ENCODE measurements at regions not wholly inside any gene's neighbourhood (a gene's known extent, or its start where the extent isn't known, plus 50 kb on each side); places are given as distances from the start of the nearest gene placed in this dataset.
"Not testable (repeated sequence)": the region's sequence is repeated elsewhere in the genome, so short reads cannot be mapped to it uniquely, and the experiment has no call there.

DNA sequence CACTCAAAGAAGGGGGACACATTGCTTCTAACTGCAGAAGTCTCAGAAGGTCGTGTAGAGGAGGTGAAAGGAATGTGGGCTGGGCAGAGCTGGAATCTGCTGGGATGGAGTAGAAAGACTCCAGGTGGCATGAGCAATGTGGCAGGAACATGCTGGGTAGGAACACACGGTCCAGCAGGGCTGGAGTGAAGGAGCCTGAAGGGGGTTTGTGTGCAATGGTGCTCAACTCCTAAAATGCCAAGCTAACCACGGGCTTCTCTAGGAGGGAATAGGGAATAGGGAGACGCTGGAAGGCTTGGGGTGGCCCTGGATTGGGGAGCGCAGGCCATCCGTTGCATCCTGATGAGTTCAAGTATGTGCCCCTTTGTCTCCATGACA, 253.8 kb downstream of the FAM43A start:
- Histone ChIP-seq H3K36me3 (ENCODE audit: insufficient read depth, low read length) (no peaks in the 10 kb centered on the region), H3K9me3 (ENCODE audit: control insufficient read depth, insufficient read depth, low read length) (no peaks in the 10 kb centered on the region), H3K4me1 (ENCODE audit: insufficient read depth, low read length) (no peaks in the 10 kb centered on the region), H3K9ac (ENCODE audit: low read depth, low read length) (no peak overlapping the region)

DNA sequence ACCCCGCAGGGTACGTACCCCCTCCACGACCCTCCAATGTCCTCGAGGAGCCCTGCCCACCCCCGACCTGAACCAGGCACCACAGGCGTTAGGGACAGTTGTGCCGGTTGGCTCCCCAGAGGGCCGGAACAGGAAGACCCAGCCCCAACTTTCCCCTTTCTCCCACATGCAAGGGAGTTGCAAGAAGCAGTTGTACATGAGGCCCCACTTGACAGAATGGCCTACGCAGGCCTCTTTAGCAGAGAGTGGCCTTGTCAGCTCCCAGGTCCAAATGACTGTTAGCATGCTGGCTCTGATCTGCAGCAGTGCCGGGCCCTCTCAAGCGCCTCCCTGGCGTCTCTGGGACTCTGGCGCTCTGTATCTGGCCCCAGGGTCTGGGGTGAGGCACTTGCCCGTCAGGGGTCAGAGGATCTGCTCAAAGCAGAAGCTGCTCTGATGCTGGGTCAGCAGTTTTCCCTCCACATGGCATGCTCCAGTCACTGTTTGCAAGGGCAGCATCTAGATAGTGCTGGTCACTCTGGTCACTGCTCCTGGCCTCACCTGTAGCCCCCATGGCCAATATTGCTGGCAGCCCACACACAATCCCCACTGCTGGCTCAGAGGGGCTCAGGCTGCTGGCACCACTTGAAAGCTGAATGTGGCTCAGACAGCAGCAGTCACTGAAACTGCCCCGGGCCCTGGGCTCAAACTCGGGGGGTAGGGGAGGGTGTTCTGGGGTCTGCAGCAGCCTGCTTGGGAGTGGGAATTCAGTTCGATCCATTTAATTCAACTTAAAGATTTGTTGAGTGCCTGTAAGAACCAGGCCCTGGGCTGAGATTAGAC, 254.5 kb downstream of the FAM43A start:
- no peaks in the 10 kb centered on the region for H3K4me1 ChIP-seq (ENCODE audit: insufficient read depth, low read length)
- no peaks in the 10 kb centered on the region for H3K9me3 ChIP-seq (ENCODE audit: control insufficient read depth, insufficient read depth, low read length)
- no peak overlapping the region for H3K9ac ChIP-seq (ENCODE audit: low read depth, low read length)
- H3K36me3 ChIP-seq (ENCODE audit: insufficient read depth, low read length): no peaks in the 10 kb centered on the region

GRCh38 chr3:194941360-194941955, 255.8 kb downstream of the FAM43A start:
- no peak overlapping the region for H3K9ac ChIP-seq (ENCODE audit: low read depth, low read length)
- H3K9me3 ChIP-seq (ENCODE audit: control insufficient read depth, insufficient read depth, low read length): no peaks in the 10 kb centered on the region
- H3K36me3 ChIP-seq (ENCODE audit: insufficient read depth, low read length): no peaks in the 10 kb centered on the region
- no peaks in the 10 kb centered on the region for H3K4me1 ChIP-seq (ENCODE audit: insufficient read depth, low read length)

- Histone ChIP-seq H3K4me1 (ENCODE audit: insufficient read depth, low read length) (no peaks in the 10 kb centered on the region), H3K9ac (ENCODE audit: low read depth, low read length) (no peak overlapping the region), H3K36me3 (ENCODE audit: insufficient read depth, low read length) (no peaks in the 10 kb centered on the region), H3K9me3 (ENCODE audit: control insufficient read depth, insufficient read depth, low read length) (no peaks in the 10 kb centered on the region)
These were observed 256.4 kb downstream of the FAM43A start for GRCh38 chr3:194941956-194942511.

- Histone ChIP-seq H3K9ac (ENCODE audit: low read depth, low read length) (no peak overlapping the region), H3K9me3 (ENCODE audit: control insufficient read depth, insufficient read depth, low read length) (no peaks in the 10 kb centered on the region; the same call in 1 of the 2 replicates), H3K4me1 (ENCODE audit: insufficient read depth, low read length) (no peaks in the 10 kb centered on the region), H3K36me3 (ENCODE audit: insufficient read depth, low read length) (no peaks in the 10 kb centered on the region)
These were observed 258.8 kb downstream of the FAM43A start for GRCh38 chr3:194944526-194944925.

GRCh38 chr3:194945508-194945907, 259.8 kb downstream of the FAM43A start:
- H3K4me1 ChIP-seq (ENCODE audit: insufficient read depth, low read length): no peaks in the 10 kb centered on the region
- no peaks in the 10 kb centered on the region; the same call in 1 of the 2 replicates for H3K9me3 ChIP-seq (ENCODE audit: control insufficient read depth, insufficient read depth, low read length)
- H3K36me3 ChIP-seq (ENCODE audit: insufficient read depth, low read length): no peaks in the 10 kb centered on the region
- no peak overlapping the region for H3K9ac ChIP-seq (ENCODE audit: low read depth, low read length)

DNA sequence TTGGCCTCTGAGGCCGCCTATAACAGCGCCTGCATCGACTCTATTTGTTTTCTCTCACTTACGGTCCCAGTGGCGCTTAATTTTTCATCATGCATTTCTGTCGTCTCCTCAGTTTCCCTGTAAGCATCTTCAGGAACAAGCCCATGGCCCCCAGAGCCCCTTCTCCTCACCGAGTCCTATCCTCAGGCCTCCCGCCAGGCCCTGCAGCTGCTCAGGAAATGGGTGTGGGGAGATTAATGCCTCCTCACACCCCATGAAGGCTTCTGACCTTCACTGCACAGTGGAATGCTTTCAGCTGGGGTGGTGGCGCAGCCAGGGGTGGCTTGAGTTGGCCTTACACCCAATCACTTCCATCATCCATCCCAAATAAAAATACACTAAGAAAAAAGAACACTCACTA, 260.4 kb downstream of the FAM43A start:
- Histone ChIP-seq H3K4me1 (ENCODE audit: insufficient read depth, low read length) (no peaks in the 10 kb centered on the region), H3K36me3 (ENCODE audit: insufficient read depth, low read length) (no peaks in the 10 kb centered on the region), H3K9ac (ENCODE audit: low read depth, low read length) (no peak overlapping the region), H3K9me3 (ENCODE audit: control insufficient read depth, insufficient read depth, low read length) (no peaks in the 10 kb centered on the region; the same call in 1 of the 2 replicates)

- no peaks in the 10 kb centered on the region for H3K36me3 ChIP-seq (ENCODE audit: insufficient read depth, low read length)
- no peaks in the 10 kb centered on the region; the same call in 1 of the 2 replicates for H3K9me3 ChIP-seq (ENCODE audit: control insufficient read depth, insufficient read depth, low read length)
- H3K4me1 ChIP-seq (ENCODE audit: insufficient read depth, low read length): no peaks in the 10 kb centered on the region
- no peak overlapping the region for H3K9ac ChIP-seq (ENCODE audit: low read depth, low read length)
These were observed 263.9 kb downstream of the FAM43A start for GRCh38 chr3:194949592-194949991.

DNA sequence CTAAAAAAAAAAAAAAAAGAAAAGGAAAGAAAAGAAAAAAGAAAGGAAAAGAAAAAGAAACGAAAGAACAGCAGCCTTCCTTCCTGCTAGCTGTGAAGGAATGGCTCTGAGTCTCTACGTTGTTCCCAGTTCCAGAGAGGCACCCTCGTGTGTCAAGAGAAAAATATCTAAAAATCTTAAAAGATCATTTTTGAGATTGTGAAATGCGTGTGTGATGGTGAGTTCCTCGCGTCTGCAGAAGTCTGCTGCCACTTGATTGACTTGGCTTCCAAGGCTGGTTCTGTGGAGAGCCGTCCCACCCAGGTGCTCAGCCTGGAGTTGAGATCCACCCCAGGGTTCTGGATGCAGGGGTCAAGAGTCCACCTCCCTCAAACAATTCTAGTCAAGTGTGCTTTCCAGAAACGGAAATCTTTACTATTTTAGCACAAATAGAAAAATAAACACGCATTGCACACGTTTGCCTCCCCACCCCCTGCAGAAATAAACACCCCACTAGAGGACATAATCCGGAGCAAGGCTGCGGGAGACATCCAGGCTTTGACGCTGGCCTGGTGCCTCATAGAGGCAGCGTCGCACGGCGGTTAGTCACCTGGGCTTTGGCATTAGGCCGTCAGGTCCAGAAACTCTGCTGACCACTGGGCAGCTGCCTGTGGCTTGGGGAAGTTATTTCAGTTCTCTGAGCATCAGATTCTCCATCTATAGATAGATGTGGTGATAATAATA, 265.4 kb downstream of the FAM43A start:
- Histone ChIP-seq H3K9me3 (ENCODE audit: control insufficient read depth, insufficient read depth, low read length) (no peaks in the 10 kb centered on the region; the same call in 1 of the 2 replicates), H3K9ac (ENCODE audit: low read depth, low read length) (no peak overlapping the region), H3K4me1 (ENCODE audit: insufficient read depth, low read length) (no peaks in the 10 kb centered on the region), H3K36me3 (ENCODE audit: insufficient read depth, low read length) (no peaks in the 10 kb centered on the region)

- not testable (repeated sequence) for H3K9ac ChIP-seq (ENCODE audit: low read depth, low read length); H3K36me3 ChIP-seq (ENCODE audit: insufficient read depth, low read length); H3K9me3 ChIP-seq (ENCODE audit: control insufficient read depth, insufficient read depth, low read length); H3K4me1 ChIP-seq (ENCODE audit: insufficient read depth, low read length)
These were observed 265.9 kb downstream of the FAM43A start for GRCh38 chr3:194951629-194951920.

GRCh38 chr3:194951931-194952582, 266.4 kb downstream of the FAM43A start:
- no peaks in the 10 kb centered on the region for H3K36me3 ChIP-seq (ENCODE audit: insufficient read depth, low read length)
- H3K9me3 ChIP-seq (ENCODE audit: control insufficient read depth, insufficient read depth, low read length): no peaks in the 10 kb centered on the region; the same call in 1 of the 2 replicates
- no peaks in the 10 kb centered on the region for H3K4me1 ChIP-seq (ENCODE audit: insufficient read depth, low read length)
- no peak overlapping the region for H3K9ac ChIP-seq (ENCODE audit: low read depth, low read length)

- Histone ChIP-seq H3K9ac (ENCODE audit: low read depth, low read length) (no peak overlapping the region), H3K4me1 (ENCODE audit: insufficient read depth, low read length) (no peaks in the 10 kb centered on the region), H3K9me3 (ENCODE audit: control insufficient read depth, insufficient read depth, low read length) (no peaks in the 10 kb centered on the region; the same call in 1 of the 2 replicates), H3K36me3 (ENCODE audit: insufficient read depth, low read length) (no peaks in the 10 kb centered on the region)
These were observed 267.2 kb downstream of the FAM43A start for GRCh38 chr3:194952841-194953241.

- Histone ChIP-seq H3K9me3 (ENCODE audit: control insufficient read depth, insufficient read depth, low read length) (no peaks in the 10 kb centered on the region; the same call in 1 of the 2 replicates), H3K4me1 (ENCODE audit: insufficient read depth, low read length) (no peaks in the 10 kb centered on the region), H3K9ac (ENCODE audit: low read depth, low read length) (no peak overlapping the region), H3K36me3 (ENCODE audit: insufficient read depth, low read length) (no peaks in the 10 kb centered on the region)
These were observed 267.6 kb downstream of the FAM43A start for GRCh38 chr3:194953291-194953690.

GRCh38 chr3:194955546-194955945, 269.9 kb downstream of the FAM43A start:
- no peaks in the 10 kb centered on the region for H3K36me3 ChIP-seq (ENCODE audit: insufficient read depth, low read length)
- H3K9me3 ChIP-seq (ENCODE audit: control insufficient read depth, insufficient read depth, low read length): no peaks in the 10 kb centered on the region
- H3K4me1 ChIP-seq (ENCODE audit: insufficient read depth, low read length): no peaks in the 10 kb centered on the region
- H3K9ac ChIP-seq (ENCODE audit: low read depth, low read length): no peak overlapping the region
